ENCODE measurements at regions not wholly inside any gene's neighbourhood (a gene's known extent, or its start where the extent isn't known, plus 50 kb on each side); places are given as distances from the start of the nearest gene placed in this dataset.
"Not testable (repeated sequence)": the region's sequence is repeated elsewhere in the genome, so short reads cannot be mapped to it uniquely, and the experiment has no call there.

DNA sequence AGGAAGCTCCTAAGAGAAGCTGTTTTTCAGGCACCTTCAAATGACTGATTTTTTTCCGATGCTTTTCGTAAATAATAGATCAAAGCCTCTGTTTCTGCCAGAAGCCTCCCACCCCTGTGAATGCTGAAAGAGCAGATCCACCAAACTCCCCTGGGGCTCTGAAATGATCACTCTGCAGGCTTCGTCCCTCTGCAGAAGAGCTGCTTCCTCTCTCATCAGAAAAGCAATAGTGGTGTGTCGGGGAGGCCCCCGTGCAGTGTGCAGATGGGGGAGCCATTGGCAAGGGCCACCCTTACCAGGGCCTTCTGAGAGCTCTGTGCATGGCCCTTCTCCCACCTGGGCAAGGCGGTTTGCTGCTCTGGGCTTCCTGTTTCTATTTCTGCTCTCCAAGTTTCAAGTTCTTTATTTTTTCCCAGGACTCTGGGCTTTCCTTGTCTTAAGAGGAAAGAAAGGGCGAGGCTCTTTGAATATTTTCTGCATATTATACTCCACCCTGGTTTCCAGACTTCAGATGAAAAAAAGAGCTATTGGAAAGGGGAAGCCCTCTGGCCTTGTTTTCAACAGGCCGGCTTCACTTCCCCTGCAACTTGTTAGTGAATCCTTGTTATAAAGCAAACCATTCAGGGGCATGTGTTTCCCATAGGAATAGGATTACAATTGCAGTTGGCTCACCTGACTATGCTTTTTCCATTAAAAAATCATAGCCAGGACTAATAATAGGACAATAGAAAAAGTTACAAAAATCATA, 155.2 kb downstream of the TTLL2 start:
- CTCF ChIA-PET: no interaction called here

DNA sequence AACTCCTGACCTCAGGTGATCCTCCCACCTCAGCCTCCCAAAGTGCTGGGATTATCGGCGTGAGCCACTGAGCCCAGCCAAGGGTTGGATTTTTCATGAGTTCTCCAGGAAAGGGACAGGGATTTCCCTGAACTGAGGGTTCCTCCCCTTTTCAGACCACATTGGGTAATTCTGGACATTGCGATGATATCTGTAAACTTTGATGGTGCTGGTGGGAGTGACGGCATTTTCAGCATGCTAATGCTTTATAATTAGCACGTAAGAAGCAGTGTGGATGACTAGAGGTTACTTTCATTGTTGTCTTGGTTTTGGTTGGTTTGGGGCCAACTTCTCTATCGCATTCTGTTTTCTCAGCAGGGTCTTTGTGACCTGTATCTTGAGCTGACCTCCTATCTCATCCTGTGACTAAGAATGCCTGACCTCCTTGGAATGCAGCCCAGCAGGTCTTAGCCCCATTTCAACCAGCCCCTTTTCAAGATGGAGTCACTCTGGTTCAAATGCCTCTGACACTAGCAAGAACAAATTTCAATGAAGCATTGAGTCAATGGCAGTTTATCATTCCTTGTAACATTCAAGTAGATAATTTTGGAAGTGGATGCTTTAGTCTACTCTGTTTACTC, 156.5 kb downstream of the TTLL2 start:
- Mint-ChIP-seq H3K36me3 (ENCODE audit: low read depth) (no peaks in the 10 kb centered on the region), H3K27ac (no peak overlapping the region), H3K4me1 (ENCODE audit: low read depth) (no peaks in the 10 kb centered on the region), H3K4me3 (no peak overlapping the region), H3K9me3 (ENCODE audit: insufficient read depth) (no peaks in the 10 kb centered on the region), H3K27me3 (ENCODE audit: low read depth) (peaks cover 10% of the 10 kb centered on the region)
- ATAC-seq: no peak
- ChIA-PET CTCF (no interaction called here), POLR2A (no interaction called here)
- no peak for DNase-seq

More for the DNA sequence above, 155.2 kb downstream of the TTLL2 start:
- DNase-seq: no peak
- peaks cover 10% of the 10 kb centered on the region for H3K27me3 Mint-ChIP-seq (ENCODE audit: low read depth)
- no peaks in the 10 kb centered on the region for H3K36me3 Mint-ChIP-seq (ENCODE audit: low read depth)
- POLR2A ChIA-PET: no interaction called here
- H3K9me3 Mint-ChIP-seq (ENCODE audit: insufficient read depth): no peaks in the 10 kb centered on the region
- no peak for ATAC-seq
- H3K4me1 Mint-ChIP-seq (ENCODE audit: low read depth): no peaks in the 10 kb centered on the region
- no peak overlapping the region for H3K4me3 Mint-ChIP-seq
- no peak overlapping the region for H3K27ac Mint-ChIP-seq

DNA sequence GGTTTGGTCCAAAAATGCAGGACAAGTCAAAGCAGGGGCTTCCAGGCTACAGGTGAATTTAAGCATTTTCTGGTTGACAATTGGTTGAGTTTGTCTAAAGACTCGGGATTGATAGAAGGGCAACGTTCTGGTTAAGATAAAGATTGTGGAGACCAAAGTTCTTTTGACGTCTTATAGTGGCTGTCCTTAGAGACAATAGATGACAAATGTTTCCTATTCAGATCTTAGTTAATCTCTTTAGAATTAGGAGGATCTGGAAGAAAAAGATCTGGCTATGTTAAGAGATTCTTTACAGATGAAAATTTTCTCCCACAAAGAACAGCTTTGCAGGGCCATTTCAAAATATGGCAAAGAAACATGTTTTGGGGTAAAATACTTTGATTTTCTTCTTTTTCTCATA, 157.9 kb downstream of the TTLL2 start:
- H3K4me1 Mint-ChIP-seq (ENCODE audit: low read depth); CTCF ChIA-PET; H3K4me3 Mint-ChIP-seq; H3K36me3 Mint-ChIP-seq (ENCODE audit: low read depth); DNase-seq; H3K27ac Mint-ChIP-seq; POLR2A ChIA-PET; ATAC-seq; H3K9me3 Mint-ChIP-seq (ENCODE audit: insufficient read depth); H3K27me3 Mint-ChIP-seq (ENCODE audit: low read depth): not testable (repeated sequence)

GRCh38 chr6:167485186-167485978, 160.5 kb downstream of the TTLL2 start:
- DNase-seq (no peak), ATAC-seq (no peak)
- Mint-ChIP-seq H3K27ac (no peak overlapping the region), H3K4me3 (no peak overlapping the region), H3K36me3 (ENCODE audit: low read depth) (no peaks in the 10 kb centered on the region), H3K27me3 (ENCODE audit: low read depth) (peaks cover 4% of the 10 kb centered on the region), H3K9me3 (ENCODE audit: insufficient read depth) (no peaks in the 10 kb centered on the region), H3K4me1 (ENCODE audit: low read depth) (no peaks in the 10 kb centered on the region)
- POLR2A ChIA-PET: no interaction called here
- CTCF ChIA-PET: interaction anchor here (0.6 to 1.6 kb wide), 3 partner anchors 137 to 413 kb away, joined by 3 read pairs; no protein-coding TSS in a partner anchor

DNA sequence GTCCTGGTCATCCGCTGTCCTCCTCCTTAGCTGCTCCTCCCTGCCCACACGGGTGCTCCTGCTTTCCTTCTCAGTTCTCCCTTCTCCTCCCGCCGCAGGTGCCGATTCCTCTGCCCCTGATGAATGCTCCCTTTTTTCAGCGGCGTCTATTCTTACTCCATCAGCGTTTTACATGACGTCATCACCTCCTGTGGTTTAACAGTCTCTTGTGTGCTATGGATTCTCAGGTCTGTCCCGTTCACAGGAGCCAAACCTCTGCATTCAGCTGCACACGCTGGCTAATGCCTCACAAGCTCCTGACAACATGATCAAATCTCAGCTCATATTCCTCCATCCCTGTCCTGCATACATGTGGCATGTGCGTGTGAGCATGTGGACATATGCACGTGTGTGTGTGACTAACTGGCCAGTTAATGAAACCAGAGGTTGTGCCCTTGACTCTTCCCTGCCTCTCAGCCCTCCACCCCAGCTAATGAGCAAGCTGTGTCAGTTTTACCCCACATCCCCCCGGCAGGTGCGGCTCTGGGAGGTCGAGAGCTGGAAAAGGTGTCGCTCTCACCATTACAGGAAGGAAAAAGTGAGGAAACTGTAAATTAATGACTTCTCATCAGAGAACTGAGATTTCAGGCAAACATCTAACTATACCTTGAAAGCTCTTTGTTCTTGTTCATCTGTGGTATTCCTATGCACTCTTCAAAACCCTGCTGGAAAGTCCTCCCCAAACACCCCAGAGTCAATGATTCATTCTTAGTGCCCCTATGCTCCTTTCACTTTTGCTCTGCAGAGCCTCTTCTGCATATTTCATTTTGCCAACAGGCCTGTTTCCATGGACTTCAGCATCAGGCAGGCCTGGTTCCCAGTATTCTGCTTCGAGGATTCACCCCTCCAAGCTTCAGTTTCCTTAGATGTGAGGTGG, 163.1 kb downstream of the TTLL2 start:
- POLR2A ChIA-PET: no interaction called here

DNA sequence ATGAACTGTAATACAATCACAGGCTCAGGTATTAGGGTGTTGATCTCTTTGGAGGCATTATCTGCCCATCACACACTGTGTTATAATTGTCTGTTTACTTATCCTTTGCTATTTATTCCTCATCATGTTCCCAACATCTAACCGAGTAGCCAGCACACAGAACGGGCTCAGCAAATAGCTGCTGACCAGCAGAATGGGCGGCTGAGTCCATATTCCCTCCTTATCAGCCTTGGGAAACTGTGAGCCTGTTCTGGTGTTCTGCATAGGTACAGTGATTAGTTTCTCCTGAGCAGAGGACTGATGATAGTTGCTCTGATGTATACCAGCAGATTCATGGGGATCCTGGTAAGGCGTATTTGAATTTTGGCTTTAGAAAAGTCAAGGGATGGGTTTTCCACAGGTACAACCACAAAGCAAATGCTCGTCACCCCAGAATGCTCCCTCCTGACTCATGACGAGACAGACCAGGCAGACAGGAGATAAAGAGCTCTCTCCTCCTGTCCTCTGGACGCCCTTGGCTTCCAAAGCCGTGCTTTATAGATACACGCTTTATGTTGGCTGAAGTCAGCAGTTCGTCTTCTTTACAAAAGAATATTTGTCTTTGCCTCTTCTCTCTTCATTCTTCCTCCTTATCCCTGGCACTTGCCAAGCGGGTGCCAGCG, 166.7 kb downstream of the TTLL2 start:
- no peaks in the 10 kb centered on the region for H3K4me1 Mint-ChIP-seq (ENCODE audit: low read depth)

More for the DNA sequence above, 163.1 kb downstream of the TTLL2 start:
- Mint-ChIP-seq H3K9me3 (ENCODE audit: insufficient read depth) (no peaks in the 10 kb centered on the region), H3K27me3 (ENCODE audit: low read depth) (no peaks in the 10 kb centered on the region), H3K4me3 (no peak overlapping the region), H3K36me3 (ENCODE audit: low read depth) (no peaks in the 10 kb centered on the region), H3K27ac (no peak overlapping the region), H3K4me1 (ENCODE audit: low read depth) (no peaks in the 10 kb centered on the region)
- DNase-seq: no peak
- CTCF ChIA-PET: no interaction called here
- ATAC-seq: no peak

GRCh38 chr6:167492100-167492449, 167.2 kb downstream of the TTLL2 start:
- Mint-ChIP-seq H3K27ac (no peak overlapping the region), H3K9me3 (ENCODE audit: insufficient read depth) (no peaks in the 10 kb centered on the region), H3K36me3 (ENCODE audit: low read depth) (no peaks in the 10 kb centered on the region), H3K4me1 (ENCODE audit: low read depth) (no peaks in the 10 kb centered on the region), H3K4me3 (no peak overlapping the region), H3K27me3 (ENCODE audit: low read depth) (no peaks in the 10 kb centered on the region)
- no peak for ATAC-seq
- DNase-seq: no peak
- CTCF ChIA-PET: no interaction called here
- POLR2A ChIA-PET: no interaction called here

More for the DNA sequence above, 166.7 kb downstream of the TTLL2 start:
- Mint-ChIP-seq H3K9me3 (ENCODE audit: insufficient read depth) (no peaks in the 10 kb centered on the region), H3K27me3 (ENCODE audit: low read depth) (no peaks in the 10 kb centered on the region), H3K27ac (no peak overlapping the region), H3K4me3 (no peak overlapping the region), H3K36me3 (ENCODE audit: low read depth) (no peaks in the 10 kb centered on the region)
- DNase-seq: no peak
- CTCF ChIA-PET: no interaction called here
- POLR2A ChIA-PET: no interaction called here
- no peak for ATAC-seq

DNA sequence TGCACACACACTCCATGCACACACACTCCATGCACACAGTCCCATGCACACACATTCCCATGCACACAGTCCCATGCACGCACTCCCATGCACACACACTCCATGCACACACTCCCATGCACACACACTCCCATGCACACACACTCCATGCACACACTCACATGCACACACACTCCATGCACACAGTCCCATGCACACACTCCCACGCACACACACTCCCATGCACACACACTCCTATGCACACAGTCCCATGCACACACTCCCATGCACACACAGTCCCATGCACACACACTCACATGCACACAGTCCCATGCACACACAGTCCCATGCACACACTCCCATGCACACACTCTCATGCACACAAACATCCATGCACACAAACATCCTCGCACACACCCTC, 168.4 kb downstream of the TTLL2 start:
- POLR2A ChIA-PET: no interaction called here
- CTCF ChIA-PET: no interaction called here
- Mint-ChIP-seq H3K27ac (no peak overlapping the region), H3K9me3 (ENCODE audit: insufficient read depth) (no peaks in the 10 kb centered on the region), H3K27me3 (ENCODE audit: low read depth) (no peaks in the 10 kb centered on the region), H3K36me3 (ENCODE audit: low read depth) (no peaks in the 10 kb centered on the region), H3K4me3 (no peak overlapping the region), H3K4me1 (ENCODE audit: low read depth) (no peaks in the 10 kb centered on the region)
- ATAC-seq (no peak), DNase-seq (no peak)

DNA sequence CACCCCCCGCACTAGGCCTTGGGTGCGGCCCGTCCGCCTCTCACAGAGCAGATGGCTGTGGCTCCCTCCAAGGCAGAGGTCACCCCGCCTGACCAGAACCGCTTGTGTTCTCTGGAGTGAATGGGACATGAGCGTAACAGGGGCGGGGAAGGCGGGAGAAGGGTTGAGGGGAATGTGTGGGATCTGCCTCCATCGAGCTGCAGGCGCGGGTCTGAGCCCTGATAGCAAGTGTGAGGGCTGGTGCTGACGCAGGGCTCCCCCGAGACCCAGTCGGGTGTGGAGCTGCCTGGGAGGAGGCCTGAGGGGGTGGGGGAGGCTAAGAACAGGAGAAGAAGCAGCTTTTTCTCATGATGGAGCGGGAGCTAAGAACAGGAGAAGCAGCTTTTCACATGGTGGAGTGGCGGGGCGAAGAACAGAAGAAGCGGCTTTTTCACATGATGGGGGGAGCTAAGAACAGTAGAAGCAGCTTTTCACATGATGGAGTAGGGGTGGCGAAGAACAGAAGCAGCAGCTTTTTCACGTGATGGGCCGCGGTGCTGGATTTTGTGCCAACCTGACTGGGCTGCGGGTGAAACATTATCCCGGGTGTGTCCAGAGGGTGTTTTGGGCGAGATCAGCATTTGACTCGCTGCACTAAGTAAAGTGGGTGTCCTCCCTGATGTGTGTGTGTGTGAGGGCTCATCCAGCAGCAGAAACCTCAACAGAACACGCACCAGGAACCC, 169.3 kb downstream of the TTLL2 start:
- H3K36me3 Mint-ChIP-seq (ENCODE audit: low read depth): no peaks in the 10 kb centered on the region
- no peaks in the 10 kb centered on the region for H3K4me1 Mint-ChIP-seq (ENCODE audit: low read depth)
- no peaks in the 10 kb centered on the region for H3K27me3 Mint-ChIP-seq (ENCODE audit: low read depth)
- H3K4me3 Mint-ChIP-seq: no peak overlapping the region
- H3K9me3 Mint-ChIP-seq (ENCODE audit: insufficient read depth): no peaks in the 10 kb centered on the region
- no peak for DNase-seq
- CTCF ChIA-PET: no interaction called here
- POLR2A ChIA-PET: no interaction called here
- ATAC-seq: no peak
- no peak overlapping the region for H3K27ac Mint-ChIP-seq

GRCh38 chr6:167494698-167495435, 170.0 kb downstream of the TTLL2 start:
- Mint-ChIP-seq H3K4me3 (no peak overlapping the region), H3K4me1 (ENCODE audit: low read depth) (no peaks in the 10 kb centered on the region), H3K36me3 (ENCODE audit: low read depth) (no peaks in the 10 kb centered on the region), H3K9me3 (ENCODE audit: insufficient read depth) (no peaks in the 10 kb centered on the region), H3K27me3 (ENCODE audit: low read depth) (no peaks in the 10 kb centered on the region), H3K27ac (no peak overlapping the region)
- ChIA-PET POLR2A (no interaction called here), CTCF (no interaction called here)
- ATAC-seq (no peak), DNase-seq (no peak)
